ENCODE measurements at regions not wholly inside any gene's neighbourhood (a gene's known extent, or its start where the extent isn't known, plus 50 kb on each side); places are given as distances from the start of the nearest gene placed in this dataset.

- TF ChIP-seq CTCF (IDR thresholded peaks at IDR 0.05) (no peak), TCF7L2 (IDR thresholded peaks at IDR 0.05; ENCODE audit: low read depth, low read length) (no peak), POLR2AphosphoS5 (IDR thresholded peaks at IDR 0.05; ENCODE audit: low read depth, low read length) (no peak)
Observed at GRCh38 chr1:105294838-105295237, 1545.1 kb downstream of the AMY1C start.

Data from Panc1 (cell line).